Adrenal gland (tissue), 5 donors: ENCODE measurements at regions not wholly inside any gene's neighbourhood (a gene's known extent, or its start where the extent isn't known, plus 50 kb on each side); places are given as distances from the start of the nearest gene placed in this dataset.

Experiments used
- CTCF ChIP-seq, 6 experiments: fragments of 450-650 bp in 4 of 6; fragments of 200-600 bp in 2 of 6; sonication (generic) in 1 of 6; IDR thresholded peaks; 1 replicate in 5 of 6; 2 replicates in 1 of 6; pipeline versions ENCODE4 v1.5.1 to v1.8.0; 2016 to 2021; ENCODE audit warnings: antibody characterized with exemption in 6 of 6, mild to moderate bottlenecking in 2 of 6, moderate library complexity in 1 of 6
- POLR2A ChIP-seq, 2 donors: fragments of 450-650 bp; IDR thresholded peaks; one replicate each; pipeline ENCODE4 v1.6.1; 2017; ENCODE audit warnings: antibody characterized with exemption in 2 of 2, mild to moderate bottlenecking in 2 of 2, moderate library complexity in 1 of 2
- donor health status: DM: no; HTN: no; CAD: no.

- TF ChIP-seq CTCF (IDR thresholded peaks at IDR 0.05) (no peak), POLR2A (IDR thresholded peaks at IDR 0.05) (no peak)
Measured at GRCh38 chr5:153902016-153902415, 136.7 kb downstream of the FAM114A2 start.
